Cardiac fibroblast (primary cell): ENCODE measurements at regions not wholly inside any gene's neighbourhood (a gene's known extent, or its start where the extent isn't known, plus 50 kb on each side); places are given as distances from the start of the nearest gene placed in this dataset.
"Not testable (repeated sequence)": the region's sequence is repeated elsewhere in the genome, so short reads cannot be mapped to it uniquely, and the experiment has no call there.

Source experiments
- DNase-seq, 2 donors: peaks; one replicate each; pipeline versions ENCODE4 v3.0.0 to v3.0.0-alpha.2; 2010; ENCODE audit warnings: low read depth in 2 of 2
- H3K4me3 ChIP-seq, 2 donors: replicated peaks in 1 of 2; 1 replicate in 1 of 2; 2 replicates in 1 of 2; pipeline ENCODE4 v1.5.1; 2011; ENCODE audit warnings: low read depth in 2 of 2, low read length in 2 of 2, mild to moderate bottlenecking in 2 of 2, moderate library complexity in 1 of 2
- TF ChIP-seq, protein P1 (sequence below): IDR thresholded peaks from one replicate; pipeline ENCODE4 v1.5.1; 2011; ENCODE audit warnings: low read depth, mild to moderate bottlenecking, low read length, inconsistent platforms

DNA sequence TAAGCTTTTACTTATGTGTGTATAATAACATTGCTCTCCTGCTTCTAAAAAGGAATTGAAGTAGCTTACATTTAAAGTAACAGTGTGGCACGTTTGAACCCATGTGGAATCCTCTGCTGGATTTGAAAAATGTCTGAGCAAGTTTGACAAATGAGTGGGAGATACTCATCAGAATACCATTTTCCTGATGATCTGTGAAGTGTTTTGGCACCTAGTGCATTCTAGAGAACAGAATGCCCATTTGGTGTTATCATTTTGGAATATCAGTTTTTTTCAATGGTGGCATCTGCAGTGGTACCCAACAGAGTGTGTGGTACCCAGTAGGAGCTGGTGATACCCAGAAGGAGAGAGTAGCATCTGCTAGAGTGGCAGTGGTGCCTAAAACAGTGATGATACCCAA is 471.1 kb downstream of the PLK2 start:
- TF ChIP-seq, protein P1, sequence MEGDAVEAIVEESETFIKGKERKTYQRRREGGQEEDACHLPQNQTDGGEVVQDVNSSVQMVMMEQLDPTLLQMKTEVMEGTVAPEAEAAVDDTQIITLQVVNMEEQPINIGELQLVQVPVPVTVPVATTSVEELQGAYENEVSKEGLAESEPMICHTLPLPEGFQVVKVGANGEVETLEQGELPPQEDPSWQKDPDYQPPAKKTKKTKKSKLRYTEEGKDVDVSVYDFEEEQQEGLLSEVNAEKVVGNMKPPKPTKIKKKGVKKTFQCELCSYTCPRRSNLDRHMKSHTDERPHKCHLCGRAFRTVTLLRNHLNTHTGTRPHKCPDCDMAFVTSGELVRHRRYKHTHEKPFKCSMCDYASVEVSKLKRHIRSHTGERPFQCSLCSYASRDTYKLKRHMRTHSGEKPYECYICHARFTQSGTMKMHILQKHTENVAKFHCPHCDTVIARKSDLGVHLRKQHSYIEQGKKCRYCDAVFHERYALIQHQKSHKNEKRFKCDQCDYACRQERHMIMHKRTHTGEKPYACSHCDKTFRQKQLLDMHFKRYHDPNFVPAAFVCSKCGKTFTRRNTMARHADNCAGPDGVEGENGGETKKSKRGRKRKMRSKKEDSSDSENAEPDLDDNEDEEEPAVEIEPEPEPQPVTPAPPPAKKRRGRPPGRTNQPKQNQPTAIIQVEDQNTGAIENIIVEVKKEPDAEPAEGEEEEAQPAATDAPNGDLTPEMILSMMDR, result no peak

DNA sequence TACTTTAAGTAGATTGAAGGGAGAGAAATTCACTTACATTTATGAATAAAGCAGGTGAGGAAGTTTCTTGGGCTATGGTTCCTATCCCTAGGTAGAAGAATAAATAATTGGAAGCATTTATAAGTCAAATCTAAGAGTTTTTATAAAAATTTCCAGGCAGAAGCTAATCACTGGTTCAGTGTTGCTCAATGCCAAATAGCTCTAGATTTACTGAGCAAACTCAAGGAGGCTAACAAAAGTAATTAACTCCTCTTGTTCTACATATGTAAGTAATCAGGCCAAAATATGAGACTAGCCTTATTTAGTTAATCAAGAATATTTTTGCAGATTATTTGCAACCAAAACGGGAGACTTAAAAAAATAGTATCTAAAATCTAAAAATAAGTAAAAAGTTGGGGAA is 472.3 kb downstream of the PLK2 start:
- DNase-seq, result no peak
- no peak overlapping the region for H3K4me3 ChIP-seq
- TF ChIP-seq, protein P1, result no peak

More for the DNA sequence above, 471.1 kb downstream of the PLK2 start:
- no peak overlapping the region for H3K4me3 ChIP-seq
- DNase-seq, result no peak

DNA sequence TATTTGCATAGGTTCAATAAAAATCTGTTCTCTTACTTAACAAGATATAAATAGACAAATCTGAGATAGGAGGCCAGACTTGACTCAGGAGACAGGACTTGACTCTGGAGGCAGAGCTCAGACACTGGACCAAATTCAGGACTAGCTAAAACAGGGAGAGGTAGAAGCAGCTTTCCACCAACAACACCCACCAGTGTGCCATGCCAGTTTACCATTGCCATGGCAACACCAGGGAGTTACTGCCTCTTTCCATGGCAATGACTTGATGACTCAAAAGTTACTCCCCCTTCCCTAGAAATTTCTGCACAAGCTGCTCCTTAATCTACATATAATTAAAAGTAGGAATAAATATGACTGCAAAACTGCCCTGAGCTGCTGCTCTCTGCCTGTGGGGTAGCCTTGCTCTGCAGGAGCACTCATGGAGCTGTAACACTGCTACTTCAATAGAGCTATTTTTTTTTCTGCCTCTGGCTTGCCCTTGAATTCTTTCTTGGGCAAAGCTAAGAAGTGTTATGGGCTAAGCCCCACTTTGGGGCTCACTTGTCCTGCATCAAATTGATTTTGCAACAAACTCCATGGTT is 473.0 kb downstream of the PLK2 start:
- no peak overlapping the region for H3K4me3 ChIP-seq
- peak; percentile 37 to 39 for DNase-seq
- TF ChIP-seq, protein P1, result no peak

DNA sequence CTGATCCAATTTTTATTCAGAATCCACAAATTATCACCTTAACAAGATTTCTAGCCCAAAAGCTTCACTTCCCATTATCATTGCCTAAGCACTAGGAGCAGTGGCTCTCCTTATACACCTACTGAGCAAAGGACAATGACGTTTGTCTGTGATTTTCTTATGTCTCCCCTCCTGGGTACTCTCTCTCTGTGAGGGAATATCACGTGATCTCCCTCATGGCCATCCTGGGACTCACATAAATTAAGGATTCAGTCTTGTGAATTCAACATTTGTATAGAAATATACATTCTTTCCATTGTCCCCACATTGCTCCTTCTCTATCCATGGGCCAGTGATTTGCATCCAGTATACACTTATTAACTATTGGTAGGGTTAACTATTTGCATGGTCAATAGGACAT is 476.5 kb downstream of the PLK2 start:
- H3K4me3 ChIP-seq, result no peak overlapping the region
- DNase-seq, result no peak
- TF ChIP-seq, protein P1, result no peak

DNA sequence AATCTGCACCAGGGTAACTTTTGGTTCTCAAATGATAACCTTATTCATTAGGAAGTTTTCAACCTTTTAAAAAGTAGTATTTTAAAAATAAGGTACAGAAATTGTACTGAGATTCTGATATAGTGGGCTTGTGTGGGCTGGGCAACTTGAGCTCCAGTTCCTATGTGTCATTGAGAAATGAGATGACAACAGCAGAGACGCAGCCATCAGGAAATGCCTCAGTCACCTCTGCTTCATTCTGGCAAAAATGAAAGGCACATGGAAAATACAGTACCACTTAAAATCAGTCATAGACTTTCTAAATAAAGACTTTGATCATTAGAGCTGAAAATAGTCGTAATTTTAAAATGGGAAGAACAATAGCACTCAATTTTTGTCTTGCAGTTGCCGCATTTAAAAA is 480.2 kb downstream of the PLK2 start:
- no peak overlapping the region for H3K4me3 ChIP-seq
- TF ChIP-seq, protein P1, result no peak
- no peak for DNase-seq

DNA sequence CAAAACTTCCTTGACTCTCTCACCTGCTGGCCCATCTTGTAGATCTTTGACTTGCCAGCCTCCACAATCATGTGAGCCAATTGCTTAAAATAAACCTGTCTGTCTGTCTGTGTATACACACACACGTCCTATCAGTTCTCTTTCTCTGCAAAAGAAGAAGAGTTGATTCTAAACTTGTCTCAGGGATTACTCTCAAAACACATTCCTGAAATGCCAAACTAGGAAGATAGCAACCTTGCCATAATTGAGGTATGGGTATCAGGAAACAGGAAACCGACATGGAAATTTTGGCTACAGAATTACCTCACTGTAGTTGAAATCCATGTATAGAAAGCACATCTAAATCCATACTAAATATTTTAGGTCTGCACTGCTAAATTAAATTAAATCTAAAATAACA is 483.4 kb downstream of the PLK2 start:
- DNase-seq, result no peak
- TF ChIP-seq, protein P1, result no peak
- no peak overlapping the region for H3K4me3 ChIP-seq

DNA sequence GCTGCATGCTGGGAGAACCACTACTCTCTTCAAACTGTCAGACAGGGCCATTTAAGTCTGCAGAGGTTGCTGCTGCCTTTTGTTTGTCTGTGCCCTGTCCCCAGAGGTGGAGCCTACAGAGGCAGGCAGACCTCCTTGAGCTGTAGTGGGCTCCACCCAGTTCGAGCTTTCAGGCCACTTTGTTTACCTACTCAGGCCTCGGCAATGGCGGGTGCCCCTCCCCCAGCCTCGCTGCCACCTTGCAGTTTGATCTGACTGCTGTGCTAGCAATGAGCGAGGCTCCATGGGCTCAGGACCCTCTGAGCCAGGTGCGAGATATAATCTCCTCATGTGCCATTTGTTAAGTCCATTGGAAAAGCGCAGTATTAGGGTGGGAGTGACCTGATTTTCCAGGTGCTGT is 487.8 kb downstream of the PLK2 start:
- not testable (repeated sequence) for H3K4me3 ChIP-seq, DNase-seq
